Smooth muscle cell (in vitro differentiated cells): ENCODE measurements at regions not wholly inside any gene's neighbourhood (a gene's known extent, or its start where the extent isn't known, plus 50 kb on each side); places are given as distances from the start of the nearest gene placed in this dataset.

Experiments
- DNase-seq: peaks from one replicate; lab custom pipeline; 2025; ENCODE audit not compliant: unreplicated experiment; lab: John Stamatoyannopoulos, UW
- H2AFZ ChIP-seq: fragments of 200-600 bp; sonication (generic); 2 replicates; pipeline ENCODE4 v1.6.0; 2016; ENCODE audit warnings: antibody characterized with exemption, low read depth, mild to moderate bottlenecking
- H3F3A ChIP-seq: fragments of 200-600 bp; sonication (generic); 2 replicates; pipeline ENCODE4 v1.6.0; 2017; ENCODE audit warnings: antibody characterized with exemption, low read depth
- H3K27ac ChIP-seq: fragments of 200-600 bp; sonication (generic); 2 replicates; pipeline ENCODE4 v1.5.1; 2016; ENCODE audit warnings: low read depth, mild to moderate bottlenecking
- H3K27me3 ChIP-seq: fragments of 200-600 bp; sonication (generic); 2 replicates; pipeline ENCODE4 v1.6.1; 2016; ENCODE audit warnings: low read depth, mild to moderate bottlenecking
- H3K36me3 ChIP-seq: fragments of 200-600 bp; sonication (generic); 2 replicates; pipeline ENCODE4 v1.5.1; 2016; ENCODE audit warnings: low read depth
- H3K4me1 ChIP-seq: fragments of 200-600 bp; sonication (generic); 2 replicates; pipeline ENCODE4 v1.5.1; 2016; ENCODE audit warnings: low read depth
- H3K4me2 ChIP-seq: fragments of 200-600 bp; sonication (generic); 2 replicates; pipeline ENCODE4 v1.6.0; 2016; ENCODE audit warnings: mild to moderate bottlenecking
- H3K4me3 ChIP-seq: fragments of 200-600 bp; sonication (generic); 2 replicates; pipeline ENCODE4 v1.5.1; 2016; ENCODE audit warnings: mild to moderate bottlenecking
- H3K79me2 ChIP-seq: fragments of 200-600 bp; sonication (generic); 2 replicates; pipeline ENCODE4 v1.6.0; 2016; ENCODE audit warnings: low read depth, mild to moderate bottlenecking
- H3K9ac ChIP-seq: fragments of 200-600 bp; sonication (generic); 2 replicates; pipeline ENCODE4 v1.6.0; 2016; ENCODE audit warnings: low read depth
- H3K9me3 ChIP-seq: fragments of 200-600 bp; sonication (generic); replicated peaks from 2 replicates; pipeline ENCODE4 v1.5.1; 2016; ENCODE audit warnings: low read depth
- H4K20me1 ChIP-seq: fragments of 200-600 bp; sonication (generic); 2 replicates; pipeline ENCODE4 v1.6.0; 2016; ENCODE audit warnings: low read depth
- WGBS: methylation state at CpG from one replicate; pipeline ENCODE4 v1.1.7; 2016; ENCODE audit warnings: low lambda C conversion rate; 5-methylcytosine and 5-hydroxymethylcytosine counted together
- TF ChIP-seq, protein P1 (sequence below): fragments of 200-600 bp; sonication (generic); IDR thresholded peaks from 2 replicates; pipeline ENCODE4 v1.5.1; 2017; ENCODE audit warnings: borderline replicate concordance, mild to moderate bottlenecking, antibody characterized with exemption; ENCODE audit not compliant: insufficient read depth, poor library complexity, severe bottlenecking

DNA sequence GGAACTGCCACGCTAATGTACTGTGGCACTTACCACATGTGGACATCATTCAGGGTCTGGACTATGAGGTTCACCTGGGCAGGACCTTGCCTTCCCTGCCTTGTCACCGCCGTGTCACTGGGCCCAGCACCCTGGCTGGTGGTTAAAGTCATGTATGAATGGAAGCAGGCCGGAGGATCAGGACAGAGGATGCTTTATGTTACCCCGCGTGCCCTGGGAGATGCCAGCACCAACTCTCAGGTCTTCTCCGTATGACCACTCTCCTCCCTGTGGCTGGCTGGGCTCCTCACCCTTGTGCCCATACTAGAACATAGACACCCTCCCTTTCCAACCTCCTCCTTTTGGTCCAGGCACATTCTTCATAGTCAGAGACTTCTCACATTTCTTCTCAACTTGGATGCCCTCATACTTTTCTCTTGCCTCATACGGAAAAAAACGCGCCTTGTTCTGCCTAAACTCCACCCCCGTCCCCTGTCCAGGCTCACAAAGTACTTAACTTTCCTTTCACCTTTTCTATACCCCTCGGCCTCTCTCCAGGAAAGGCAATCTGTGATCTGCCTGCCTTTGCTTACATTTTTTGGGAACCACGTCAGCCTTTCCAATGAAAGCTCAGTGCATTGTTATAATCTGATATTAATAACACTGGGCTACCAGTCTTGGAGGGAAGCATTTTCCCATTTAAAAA lies 240.0 kb downstream of the TEX36 start:
- Histone ChIP-seq H3K79me2 (no peaks in the 10 kb centered on the region), H3K4me1 (no peaks in the 10 kb centered on the region), H3K9ac (no peak overlapping the region), H2AFZ (no peak overlapping the region), H3K9me3 (no peaks in the 10 kb centered on the region), H3K27ac (no peak overlapping the region), H3K27me3 (no peaks in the 10 kb centered on the region), H3K36me3 (no peaks in the 10 kb centered on the region), H4K20me1 (no peaks in the 10 kb centered on the region), H3K4me2 (no peak overlapping the region), H3K4me3 (no peak overlapping the region), H3F3A (no peaks in the 10 kb centered on the region)
- no peak for DNase-seq
- 90% methylated on average over 13 of the region's 13 CpGs for WGBS
- TF ChIP-seq, protein P1, sequence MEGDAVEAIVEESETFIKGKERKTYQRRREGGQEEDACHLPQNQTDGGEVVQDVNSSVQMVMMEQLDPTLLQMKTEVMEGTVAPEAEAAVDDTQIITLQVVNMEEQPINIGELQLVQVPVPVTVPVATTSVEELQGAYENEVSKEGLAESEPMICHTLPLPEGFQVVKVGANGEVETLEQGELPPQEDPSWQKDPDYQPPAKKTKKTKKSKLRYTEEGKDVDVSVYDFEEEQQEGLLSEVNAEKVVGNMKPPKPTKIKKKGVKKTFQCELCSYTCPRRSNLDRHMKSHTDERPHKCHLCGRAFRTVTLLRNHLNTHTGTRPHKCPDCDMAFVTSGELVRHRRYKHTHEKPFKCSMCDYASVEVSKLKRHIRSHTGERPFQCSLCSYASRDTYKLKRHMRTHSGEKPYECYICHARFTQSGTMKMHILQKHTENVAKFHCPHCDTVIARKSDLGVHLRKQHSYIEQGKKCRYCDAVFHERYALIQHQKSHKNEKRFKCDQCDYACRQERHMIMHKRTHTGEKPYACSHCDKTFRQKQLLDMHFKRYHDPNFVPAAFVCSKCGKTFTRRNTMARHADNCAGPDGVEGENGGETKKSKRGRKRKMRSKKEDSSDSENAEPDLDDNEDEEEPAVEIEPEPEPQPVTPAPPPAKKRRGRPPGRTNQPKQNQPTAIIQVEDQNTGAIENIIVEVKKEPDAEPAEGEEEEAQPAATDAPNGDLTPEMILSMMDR, result no peak

DNA sequence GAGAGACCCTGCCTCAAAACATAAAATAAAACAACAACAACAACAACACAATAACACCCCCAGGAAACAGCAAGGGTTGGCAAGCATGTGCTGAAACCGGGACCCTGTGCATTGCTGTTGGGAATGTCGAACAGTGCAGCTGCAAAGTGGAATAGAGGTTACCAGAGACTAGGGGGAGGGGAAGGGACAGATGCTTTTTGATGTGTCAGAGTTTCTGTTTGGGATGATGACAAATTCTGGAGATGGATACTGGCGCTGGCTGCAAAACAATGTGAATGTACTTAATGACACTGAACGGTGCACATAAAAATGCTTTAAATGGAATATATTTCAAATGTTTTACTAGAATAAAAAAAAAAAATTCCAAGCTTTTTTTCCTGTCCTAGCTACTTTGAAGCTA lies 241.8 kb downstream of the TEX36 start:
- WGBS, result 81% methylated on average over 4 of the region's 4 CpGs
- Histone ChIP-seq H3K9me3 (no peaks in the 10 kb centered on the region), H3K9ac (no peak overlapping the region), H3K4me2 (no peak overlapping the region), H3K4me1 (no peaks in the 10 kb centered on the region), H2AFZ (no peak overlapping the region), H3K4me3 (no peak overlapping the region), H3K27ac (no peak overlapping the region), H3K36me3 (no peaks in the 10 kb centered on the region), H3F3A (no peaks in the 10 kb centered on the region), H4K20me1 (no peaks in the 10 kb centered on the region), H3K27me3 (peaks cover 8% of the 10 kb centered on the region), H3K79me2 (no peaks in the 10 kb centered on the region)
- TF ChIP-seq, protein P1, result no peak
- DNase-seq, result no peak

DNA sequence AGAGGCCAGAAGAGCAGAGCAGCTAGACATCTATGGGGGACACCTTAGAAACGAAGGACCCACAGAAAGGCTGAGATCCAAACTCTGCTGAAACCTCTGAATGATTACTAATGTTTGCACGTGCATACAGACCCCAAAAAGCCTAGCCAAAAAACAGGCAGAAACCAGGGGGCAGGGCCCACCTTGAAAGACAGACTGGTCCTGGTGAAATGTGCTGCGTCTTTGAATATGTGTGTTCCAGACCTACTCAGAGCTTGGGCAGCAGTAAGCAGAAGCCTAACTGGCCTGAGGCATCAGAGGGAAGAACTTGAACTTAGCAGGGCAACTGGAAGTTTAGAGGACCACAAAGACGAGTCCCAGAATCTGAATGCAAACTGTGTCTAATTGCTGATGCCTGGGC lies 251.8 kb downstream of the TEX36 start:
- peaks cover 4% of the 10 kb centered on the region for H3K9me3 ChIP-seq
- H2AFZ ChIP-seq, result no peak overlapping the region
- DNase-seq, result no peak
- no peaks in the 10 kb centered on the region for H3K4me1 ChIP-seq
- H3K4me3 ChIP-seq, result no peak overlapping the region
- H3K27me3 ChIP-seq, result no peaks in the 10 kb centered on the region
- H3K79me2 ChIP-seq, result no peaks in the 10 kb centered on the region
- H3F3A ChIP-seq, result no peaks in the 10 kb centered on the region
- no peak overlapping the region for H3K9ac ChIP-seq
- no peak overlapping the region for H3K27ac ChIP-seq
- WGBS, result 81% methylated on average over 4 of the region's 4 CpGs
- no peaks in the 10 kb centered on the region for H3K36me3 ChIP-seq
- H3K4me2 ChIP-seq, result no peak overlapping the region
- no peaks in the 10 kb centered on the region for H4K20me1 ChIP-seq
- TF ChIP-seq, protein P1, result no peak

DNA sequence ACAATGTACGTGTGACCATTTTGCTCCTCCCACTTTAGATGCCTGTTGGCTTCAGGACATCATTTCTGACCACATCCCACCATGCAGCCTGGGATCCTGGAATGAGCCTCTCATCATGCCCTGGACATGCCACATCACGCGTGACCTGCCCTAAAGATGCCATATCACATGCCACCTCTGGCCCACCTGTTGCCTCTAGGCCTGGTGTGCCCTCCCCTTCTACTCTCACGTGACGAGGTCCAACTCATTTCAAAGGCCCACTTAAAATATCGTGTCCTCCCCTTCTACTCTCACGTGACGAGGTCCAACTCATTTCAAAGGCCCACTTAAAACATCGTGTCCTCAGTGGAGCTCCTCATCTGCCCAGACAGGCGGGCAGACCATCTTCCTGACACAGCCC lies 254.9 kb downstream of the TEX36 start:
- Histone ChIP-seq H3K79me2 (no peaks in the 10 kb centered on the region), H3K27me3 (peaks cover 4% of the 10 kb centered on the region), H3K27ac (no peak overlapping the region), H3K4me3 (no peak overlapping the region), H2AFZ (no peak overlapping the region), H3K4me2 (no peak overlapping the region), H3K4me1 (no peaks in the 10 kb centered on the region), H3K9me3 (no peaks in the 10 kb centered on the region), H3F3A (no peaks in the 10 kb centered on the region), H3K36me3 (no peaks in the 10 kb centered on the region), H4K20me1 (no peaks in the 10 kb centered on the region), H3K9ac (no peak overlapping the region)
- 89% methylated on average over 10 of the region's 10 CpGs for WGBS
- no peak for DNase-seq
- TF ChIP-seq, protein P1, result no peak
